GM04504 (cell line): ENCODE measurements at regions not wholly inside any gene's neighbourhood (a gene's known extent, or its start where the extent isn't known, plus 50 kb on each side); places are given as distances from the start of the nearest gene placed in this dataset.
"Not testable (repeated sequence)": the region's sequence is repeated elsewhere in the genome, so short reads cannot be mapped to it uniquely, and the experiment has no call there.

Source experiments
- DNase-seq: peaks from one replicate; pipeline ENCODE4 v3.0.0-alpha.2; 2012; ENCODE audit warnings: low read depth

DNA sequence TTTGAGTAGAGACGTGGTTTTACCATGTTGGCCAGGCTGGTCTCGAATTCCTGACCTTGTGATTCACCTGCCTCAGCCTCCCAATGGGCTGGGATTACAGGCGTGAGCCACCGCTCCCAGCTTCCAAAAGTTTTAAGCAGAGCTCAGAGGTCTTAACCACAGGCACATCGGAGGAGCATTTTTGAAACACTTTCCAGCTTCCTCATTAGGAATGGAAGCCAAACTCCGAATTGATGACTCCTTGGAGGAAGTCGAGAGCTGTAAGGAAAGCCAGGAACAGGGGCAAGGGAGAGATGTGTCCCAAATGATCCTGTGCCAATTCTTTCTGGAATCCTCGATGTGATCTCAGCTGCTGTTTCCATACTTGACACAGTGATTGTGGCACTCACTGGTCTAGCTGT lies 56.2 kb upstream of the CCZ1B start:
- peak; percentile 40 for DNase-seq

DNA sequence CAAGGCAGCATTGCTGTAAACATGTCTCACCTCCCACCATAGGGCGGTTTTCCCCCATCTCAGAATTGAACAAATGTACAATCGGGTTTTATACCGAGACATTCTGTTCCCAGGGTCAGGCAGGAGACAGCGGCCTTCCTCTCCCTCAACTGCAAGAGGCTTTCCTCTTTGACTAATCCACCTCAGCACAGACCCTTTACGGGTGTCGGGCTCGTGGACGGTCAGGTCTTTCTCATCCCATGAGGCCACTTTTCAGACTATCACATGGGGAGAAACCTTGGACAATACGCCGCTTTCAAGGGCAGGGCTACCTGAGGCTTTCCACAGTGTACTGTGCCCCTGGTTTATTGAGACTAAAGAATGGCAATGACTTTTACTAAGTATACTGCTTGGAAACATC lies 57.7 kb upstream of the CCZ1B start:
- not testable (repeated sequence) for DNase-seq

DNA sequence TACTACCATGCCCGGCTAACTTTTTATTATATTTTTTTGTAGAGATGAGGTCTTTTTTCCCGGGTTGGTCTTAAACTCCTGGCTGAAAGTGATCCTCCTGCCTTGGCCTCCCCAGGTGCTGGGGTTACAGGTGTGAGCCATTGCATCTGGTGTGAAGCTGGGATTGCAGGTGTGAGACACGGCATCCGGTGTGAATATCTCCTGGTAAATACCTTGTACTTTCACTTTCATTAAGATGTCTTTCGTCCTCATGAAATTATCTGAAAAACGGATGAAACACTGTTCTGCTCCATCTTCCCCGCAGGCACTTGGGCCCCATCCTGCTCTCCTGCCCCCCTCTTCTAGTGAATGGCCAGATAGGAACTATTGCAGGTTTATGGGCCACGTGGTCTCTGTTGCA lies 60.1 kb upstream of the CCZ1B start:
- DNase-seq, result no peak

DNA sequence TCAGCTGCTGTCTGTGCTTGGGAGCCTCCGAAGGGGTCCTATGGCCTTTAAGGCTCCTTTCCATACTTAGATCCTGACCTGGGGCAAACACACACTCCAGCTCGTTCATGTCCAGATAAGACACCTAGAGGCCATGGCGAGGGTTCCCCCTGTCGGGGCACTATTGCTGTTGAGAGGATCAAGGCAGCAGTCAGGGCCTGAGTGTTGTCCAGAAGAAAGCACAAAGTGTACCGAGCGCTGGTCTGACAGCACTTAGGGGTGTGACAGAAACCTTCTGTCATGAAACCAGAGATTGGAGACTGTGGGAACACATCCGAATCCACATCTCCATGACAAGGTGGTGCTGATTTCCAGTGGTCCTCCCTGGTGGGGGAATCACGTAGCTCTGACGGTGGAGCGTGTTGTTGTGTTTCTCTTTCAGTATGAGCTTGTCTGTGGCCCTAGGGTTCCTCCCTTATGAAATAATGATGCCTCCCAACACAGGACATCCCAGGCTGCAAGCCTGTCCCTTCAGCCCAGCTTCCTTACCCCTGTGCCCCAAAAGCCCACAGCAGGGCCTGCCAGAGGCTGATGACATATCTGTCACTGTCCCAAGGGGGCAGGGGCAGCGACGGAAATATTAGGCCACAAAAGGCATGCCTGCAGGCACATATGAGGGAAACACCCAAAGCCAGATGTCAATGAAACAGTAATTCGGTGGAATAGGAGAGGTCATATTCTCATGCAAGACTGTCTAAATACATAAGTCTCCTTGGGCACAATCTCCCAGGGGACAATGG lies 62.4 kb upstream of the CCZ1B start:
- not testable (repeated sequence) for DNase-seq

DNA sequence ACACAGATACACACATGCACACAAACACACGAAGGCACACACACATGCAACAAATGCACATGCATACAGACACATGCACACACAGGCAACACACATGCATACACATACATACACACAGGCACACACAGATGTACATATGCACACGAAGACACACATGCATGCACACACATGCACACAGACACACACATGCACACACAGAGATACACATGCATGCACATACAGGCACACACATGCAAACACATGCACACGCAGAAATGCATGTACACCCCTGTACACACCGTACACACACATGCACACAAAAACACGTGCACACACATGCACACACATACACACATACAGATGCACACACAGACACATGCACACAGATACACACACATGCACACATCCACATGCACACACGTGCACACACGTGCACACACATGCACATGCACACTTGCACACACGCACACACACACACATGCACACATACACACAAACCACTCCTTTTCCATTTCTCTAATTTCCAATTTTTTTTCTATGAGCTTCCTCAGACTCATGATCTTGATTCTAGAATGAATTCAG lies 63.3 kb upstream of the CCZ1B start:
- DNase-seq, result no peak

DNA sequence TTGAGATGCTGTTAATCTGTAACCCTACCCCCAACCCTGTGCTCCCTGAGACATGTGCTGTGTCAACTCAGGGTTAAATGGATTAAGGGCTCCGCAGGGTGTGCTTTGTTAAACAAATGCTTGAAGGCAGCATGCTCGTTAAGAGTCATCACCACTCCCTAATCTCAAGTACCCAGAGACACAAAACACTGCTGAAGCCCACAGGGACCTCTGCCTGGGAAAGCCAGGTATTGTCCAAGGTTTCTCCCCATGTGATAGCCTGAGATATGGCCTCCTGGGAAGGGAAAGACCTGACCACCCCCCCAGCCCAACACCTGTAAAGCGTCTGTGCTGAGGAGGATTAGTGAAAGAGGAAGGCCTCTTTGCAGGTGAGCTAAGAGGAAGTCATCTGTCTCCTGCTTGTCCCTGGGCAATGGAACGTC lies 76.0 kb upstream of the CCZ1B start:
- not testable (repeated sequence) for DNase-seq

DNA sequence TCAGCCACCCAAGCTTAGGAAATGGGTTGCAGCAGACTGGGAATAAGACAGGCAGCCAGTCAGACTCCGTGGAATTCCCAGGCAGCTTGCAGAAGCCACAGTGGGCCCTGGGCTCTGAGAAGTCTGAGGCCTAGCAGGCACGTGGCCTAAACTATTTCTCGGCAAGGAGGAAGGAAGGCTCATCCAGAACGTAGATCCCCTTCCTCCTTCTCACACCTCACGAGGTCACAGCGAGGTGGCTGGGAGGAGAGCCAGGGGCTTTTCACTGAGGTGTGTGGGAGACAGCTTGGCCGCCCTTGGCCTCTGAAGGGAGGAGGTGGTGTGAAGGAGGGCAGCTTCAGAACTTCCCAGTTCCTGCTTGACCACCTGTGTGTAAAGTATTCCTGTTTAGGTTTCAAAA lies 77.2 kb upstream of the CCZ1B start:
- DNase-seq, result not testable (repeated sequence)

DNA sequence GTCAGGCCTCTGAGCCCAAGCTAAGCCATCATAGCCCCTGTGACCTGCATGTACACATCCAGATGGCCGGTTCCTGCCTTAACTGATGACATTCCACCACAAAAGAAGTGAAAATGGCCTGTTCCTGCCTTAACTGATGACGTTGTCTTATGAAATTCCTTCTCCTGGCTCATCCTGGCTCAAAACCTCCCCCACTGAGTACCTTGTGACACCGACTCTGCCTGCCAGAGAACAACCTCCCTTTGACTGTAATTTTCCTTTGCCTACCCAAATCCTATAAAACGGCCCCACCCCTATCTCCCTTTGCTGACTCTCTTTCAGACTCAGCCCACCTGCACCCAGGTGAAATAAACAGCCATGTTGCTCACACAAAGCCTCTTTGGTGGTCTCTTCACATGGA lies 77.7 kb upstream of the CCZ1B start:
- not testable (repeated sequence) for DNase-seq

DNA sequence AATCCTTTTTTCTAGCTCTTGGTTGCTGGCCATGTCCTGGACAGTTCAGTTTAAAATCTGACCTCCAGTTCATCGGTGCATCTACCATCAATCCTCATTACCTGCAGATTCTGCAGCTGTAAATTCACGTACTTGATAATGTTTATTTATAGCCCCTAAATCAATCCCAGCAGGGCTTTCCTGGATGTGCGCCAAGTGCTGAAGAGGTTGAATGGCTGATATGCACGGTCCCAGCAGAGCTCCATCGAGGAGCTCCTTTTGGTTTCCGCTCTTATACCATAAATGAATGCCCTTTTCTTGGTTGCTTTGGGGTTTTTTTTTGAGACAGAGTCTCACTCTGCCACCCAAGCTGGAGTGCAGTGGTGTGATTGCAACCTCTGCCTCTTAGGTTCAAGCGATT lies 91.2 kb upstream of the CCZ1B start:
- DNase-seq, result no peak

DNA sequence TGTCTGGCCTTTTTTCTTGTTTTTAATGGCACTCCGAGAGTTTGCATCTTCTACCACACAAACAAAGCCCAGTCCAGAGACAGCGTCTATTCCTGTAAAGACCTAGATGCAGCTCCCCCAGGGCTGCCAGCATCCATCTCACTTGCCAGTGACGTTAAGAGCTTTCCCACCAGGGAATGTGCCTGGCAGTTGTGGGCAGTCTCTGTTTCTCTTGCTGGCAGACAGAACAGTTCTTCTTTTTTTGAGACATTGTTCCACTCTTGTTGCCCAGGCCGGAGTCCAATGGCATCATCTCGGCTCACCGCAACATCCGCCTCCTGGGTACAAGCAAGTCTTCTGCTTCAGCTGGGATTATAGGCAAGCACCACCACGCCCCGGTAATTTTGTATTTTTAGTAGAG lies 93.1 kb upstream of the CCZ1B start:
- not testable (repeated sequence) for DNase-seq

DNA sequence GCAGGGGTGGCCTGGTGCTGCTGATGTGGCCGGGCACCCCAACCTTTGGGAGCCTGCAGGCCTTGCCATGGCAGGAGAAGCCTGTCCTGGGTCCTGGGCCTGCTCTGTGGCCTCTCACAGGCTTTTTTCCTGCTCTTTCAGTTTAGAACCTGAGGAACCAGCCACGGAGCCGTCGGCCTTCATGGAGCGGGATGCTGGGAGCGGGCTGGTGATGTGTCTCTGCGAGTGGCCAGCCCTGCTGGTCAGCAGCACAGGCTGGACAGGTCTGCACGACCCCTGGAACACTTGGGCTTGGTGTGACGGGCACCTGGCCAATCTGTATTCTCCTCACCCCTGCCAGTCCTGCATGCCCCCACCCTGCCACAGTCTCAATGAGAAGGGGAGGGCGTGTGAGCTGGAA lies 98.4 kb upstream of the CCZ1B start:
- DNase-seq, result not testable (repeated sequence)

DNA sequence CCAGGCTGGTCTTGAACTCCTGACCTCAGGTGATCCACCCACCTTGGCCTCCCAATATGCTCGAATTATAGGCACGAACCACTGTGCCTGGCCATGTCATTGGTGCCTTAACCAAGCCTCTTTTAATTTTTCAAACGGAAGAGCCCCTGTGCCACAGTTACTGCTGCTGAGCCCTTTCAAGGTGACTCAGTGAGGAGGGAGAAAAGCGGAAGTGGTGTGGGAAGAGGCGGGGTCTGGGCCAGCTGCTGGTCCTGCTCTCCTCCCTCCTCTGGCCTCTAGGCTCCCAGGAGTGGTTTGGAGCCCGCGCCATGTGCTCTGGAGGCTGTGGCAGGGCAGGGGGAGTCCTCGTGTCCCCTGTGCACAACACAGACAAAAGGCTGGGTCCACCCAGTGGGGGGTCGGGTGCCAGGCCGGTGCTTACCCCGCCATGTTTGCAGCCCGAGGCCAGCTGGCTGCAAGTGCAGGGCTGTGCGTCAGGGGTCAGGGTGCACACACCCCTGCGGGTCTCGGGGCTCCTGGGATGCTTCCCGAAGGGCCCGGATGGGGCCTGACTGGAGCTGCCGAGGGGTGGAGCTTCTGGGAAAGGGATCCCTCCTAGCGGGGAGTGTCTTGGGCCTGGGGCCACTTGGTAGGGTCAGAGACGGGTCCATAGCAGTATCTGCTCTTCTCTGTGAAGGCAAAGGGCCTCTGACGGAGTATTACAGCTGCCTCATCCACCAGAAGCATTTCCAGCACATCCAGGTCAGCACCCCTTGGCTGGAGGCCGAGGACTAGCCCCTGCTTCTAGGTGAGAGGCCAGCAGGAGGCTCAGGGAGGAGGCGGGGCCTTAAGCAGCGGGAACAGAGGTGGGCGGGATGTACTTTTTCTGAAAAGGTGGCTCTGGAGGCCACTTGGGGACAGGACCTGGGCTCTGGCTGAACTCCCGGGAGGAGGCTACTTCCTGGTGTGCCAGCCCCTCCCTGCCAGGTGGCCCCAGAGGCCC lies 100.4 kb upstream of the CCZ1B start:
- DNase-seq, result not testable (repeated sequence)

DNA sequence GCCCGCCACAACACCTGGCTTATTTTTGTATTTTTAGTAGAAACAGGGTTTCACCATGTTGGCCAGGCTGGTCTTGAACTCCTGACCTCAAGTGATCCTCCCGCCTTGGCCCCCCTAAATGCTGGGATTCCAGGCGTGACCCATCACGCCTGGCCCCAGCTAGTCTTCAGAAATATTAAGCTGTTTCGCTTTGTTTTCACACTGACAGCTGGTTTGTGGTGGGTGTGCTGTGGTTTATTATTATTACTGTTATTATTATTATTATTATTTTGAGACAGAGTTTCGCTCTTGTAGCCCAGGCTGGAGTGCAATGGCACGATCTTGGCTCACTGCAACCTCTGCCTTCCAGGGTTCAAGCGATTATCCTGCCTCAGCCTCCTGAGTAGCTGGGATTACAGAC lies 101.6 kb upstream of the CCZ1B start:
- not testable (repeated sequence) for DNase-seq

DNA sequence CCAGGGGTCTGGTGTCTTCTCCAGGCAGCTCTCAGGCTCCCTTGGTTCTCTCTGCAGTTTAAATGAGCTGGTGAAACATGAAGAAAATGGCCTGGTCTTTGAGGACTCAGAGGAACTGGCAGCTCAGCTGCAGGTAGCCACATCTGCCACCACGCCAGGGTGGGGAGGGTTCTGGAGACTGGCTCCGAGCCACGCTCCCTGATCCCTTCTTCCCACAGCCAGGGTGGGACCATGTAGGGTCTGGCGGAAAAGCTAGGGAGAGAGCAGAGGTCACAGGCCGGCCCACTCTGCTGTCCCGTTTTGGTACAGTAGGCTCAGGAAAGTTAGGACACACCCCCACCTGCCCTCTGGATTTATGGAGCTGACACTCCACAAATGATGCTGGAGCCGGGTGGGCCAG lies 103.5 kb upstream of the CCZ1B start:
- not testable (repeated sequence) for DNase-seq

DNA sequence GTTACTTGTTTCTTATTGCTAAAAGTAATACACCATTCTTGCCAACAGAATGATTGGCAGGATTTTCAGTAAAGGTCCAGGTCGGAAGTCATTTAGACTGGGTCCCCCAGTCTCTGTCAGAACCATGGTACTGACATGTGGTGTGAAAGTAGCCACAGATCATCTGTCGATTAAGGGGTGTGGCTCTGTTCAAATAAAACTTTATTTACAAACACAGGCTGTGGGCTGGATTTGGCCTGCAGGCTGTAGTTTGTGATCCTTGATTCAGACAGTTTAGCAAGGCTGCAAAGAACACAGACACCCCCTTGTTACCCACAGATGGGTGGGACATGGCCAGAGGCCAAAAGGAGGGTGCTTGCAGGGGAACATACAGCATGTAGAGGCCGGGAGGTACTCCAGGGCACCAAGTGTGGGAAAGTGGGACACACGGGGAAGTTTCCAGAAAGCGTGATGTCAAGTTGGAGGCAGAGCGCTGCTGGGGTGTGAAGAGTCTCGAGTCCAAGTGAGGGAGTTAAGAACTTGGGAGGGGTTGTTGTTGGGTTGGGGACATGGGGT lies 104.1 kb upstream of the CCZ1B start:
- DNase-seq, result not testable (repeated sequence)

DNA sequence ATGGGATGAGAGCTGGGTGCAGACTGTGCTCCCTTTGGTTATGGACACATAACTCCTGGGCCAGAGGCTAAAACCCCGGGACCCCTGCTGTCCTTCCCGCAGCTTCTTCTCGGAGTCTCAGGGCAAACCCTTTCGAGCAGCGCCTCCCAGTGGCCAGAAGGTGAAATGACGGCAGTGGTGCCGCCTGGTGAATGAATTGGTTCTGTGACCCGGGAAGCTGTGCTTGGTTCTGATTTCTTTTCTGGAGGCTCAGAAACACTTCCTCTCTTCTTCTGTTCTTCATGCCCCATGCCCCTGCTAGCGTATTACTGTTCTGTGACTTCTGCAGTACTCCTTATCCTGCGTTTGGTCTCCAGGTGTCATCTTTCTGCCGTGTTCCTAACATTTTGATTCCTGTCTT lies 104.7 kb upstream of the CCZ1B start:
- DNase-seq, result not testable (repeated sequence)

DNA sequence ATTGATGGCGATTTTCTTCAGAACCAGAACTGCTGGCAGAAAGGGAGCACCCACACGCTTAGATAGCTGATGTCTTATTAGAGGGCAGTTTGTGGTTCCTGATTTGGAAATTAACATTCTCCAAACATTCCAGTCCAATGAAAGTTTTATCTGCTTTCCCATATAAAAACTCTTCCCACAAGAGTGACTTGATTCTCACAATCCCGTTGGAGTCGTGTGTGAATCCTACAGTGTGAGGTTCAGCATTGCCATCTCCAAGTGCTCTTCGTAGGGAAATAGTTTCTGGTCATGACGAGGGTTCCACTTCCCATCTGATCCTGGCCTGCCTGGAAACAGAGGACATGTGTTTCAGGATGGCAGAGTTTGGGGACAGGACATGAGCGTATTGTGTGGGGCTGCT lies 105.4 kb upstream of the CCZ1B start:
- DNase-seq, result not testable (repeated sequence)

DNA sequence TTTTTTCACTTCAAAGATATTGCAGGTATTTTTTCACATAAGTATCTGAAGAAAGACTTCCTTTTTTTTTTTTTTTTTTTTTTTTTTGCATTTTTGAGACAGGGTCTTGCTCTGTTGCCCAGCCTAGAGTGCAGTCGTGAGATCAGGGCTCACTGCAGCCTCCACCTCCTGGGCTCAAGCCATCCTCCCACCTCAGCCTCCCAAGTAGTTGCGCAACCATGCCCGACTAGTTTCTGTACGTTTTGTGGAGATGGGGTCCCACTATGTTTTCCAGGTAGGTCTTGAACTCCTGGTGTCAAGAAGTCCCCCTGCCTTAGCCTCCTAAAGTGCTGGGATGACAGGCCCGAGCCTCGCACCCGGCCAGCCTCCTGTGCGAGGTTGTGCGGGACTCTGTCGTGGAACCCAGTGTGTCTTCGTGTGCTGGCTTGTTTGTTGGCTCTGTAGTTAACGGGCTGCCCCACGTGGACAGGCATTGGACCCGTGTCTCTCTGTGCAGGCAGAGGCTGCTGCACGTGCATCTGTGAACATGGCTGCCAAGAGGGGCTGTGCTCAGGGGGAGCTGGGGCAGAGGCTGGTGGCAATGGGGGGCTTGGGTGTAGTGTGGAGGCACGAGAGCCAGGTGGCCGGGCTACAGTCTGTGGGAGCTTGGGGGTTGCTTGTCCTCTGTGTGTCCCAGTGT lies 108.0 kb upstream of the CCZ1B start:
- not testable (repeated sequence) for DNase-seq

DNA sequence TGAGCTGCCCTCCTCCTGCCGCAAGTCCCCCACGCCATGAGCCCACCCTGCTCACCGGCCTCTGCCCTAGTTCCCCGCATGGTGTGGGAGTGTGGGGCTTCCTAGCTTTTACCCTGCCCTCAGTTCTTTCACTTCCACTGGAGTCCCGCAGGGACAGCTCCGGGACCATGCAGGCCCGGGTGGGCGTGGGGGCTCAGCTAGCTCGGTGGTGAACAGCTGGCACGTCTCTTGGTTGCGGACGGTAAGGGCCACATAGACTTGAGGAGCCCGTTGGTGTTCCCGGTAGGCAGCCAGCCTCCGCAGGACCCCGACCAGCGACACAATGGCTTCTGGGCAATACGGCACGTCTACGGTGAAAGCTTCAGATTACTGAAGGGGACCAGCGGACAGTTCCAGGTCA lies 108.9 kb upstream of the CCZ1B start:
- DNase-seq, result no peak

DNA sequence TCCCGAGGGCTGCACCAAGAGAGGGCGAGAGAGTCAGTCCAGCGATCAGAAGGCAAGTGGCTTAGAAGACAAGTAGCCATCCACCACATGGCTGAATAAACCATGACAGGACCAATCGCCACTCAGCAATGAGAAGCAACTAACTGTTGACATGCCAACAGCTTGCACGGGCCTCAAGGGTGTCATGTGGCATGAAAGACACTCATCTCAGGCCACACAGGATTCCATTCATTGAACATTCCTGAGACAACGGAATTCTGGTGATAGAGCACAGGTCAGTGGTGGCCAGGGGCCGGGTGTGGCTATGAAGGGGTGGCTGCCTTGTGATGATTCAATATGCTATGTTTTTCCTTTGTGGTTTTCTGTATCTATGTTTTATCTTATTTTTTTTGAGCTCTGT lies 110.6 kb upstream of the CCZ1B start:
- DNase-seq, result not testable (repeated sequence)

DNA sequence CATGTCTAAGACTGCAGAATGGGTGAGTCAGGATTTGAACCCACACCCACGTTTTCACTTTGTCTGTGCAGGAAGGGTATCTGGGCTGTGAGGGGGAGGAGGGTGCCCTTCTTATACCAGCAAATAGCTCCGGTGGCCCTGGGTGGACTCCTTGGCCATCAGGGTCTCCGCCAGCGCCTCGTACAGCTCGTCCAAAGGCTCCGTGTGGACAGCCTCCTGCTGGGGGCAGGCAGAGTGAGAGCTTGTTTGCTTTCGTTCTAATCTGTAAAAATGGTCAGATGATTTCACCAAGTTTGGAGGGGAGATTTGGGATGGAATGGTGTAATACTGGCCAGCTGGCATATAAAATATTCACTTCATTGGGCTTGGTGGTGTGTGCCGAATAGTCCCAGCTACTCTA lies 111.7 kb upstream of the CCZ1B start:
- DNase-seq, result not testable (repeated sequence)

DNA sequence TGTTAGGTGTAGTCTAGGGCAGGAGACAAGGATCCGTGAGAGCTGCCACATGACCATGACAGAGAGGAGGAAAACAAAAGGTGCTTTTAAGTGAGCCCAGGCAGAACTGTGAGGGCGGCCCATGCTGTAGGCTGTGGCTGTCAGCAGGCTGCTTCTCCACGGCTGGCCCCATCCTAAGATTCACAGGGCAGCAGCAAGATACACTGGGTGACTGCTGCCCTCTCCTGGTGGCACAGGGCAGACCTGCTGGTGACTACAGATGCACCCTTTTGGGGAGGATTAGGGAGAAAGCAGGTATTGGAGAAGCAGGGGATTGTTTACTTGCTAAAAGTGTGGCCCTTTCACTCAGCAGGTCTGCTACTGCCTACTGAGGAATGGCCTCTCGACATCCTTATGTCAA lies 112.2 kb upstream of the CCZ1B start:
- DNase-seq, result peak; percentile 2
